GM12892 (cell line): ENCODE measurements at regions not wholly inside any gene's neighbourhood (a gene's known extent, or its start where the extent isn't known, plus 50 kb on each side); places are given as distances from the start of the nearest gene placed in this dataset.

ENCODE experiments used
- POLR2A ChIP-seq: IDR thresholded peaks from 2 replicates; pipeline ENCODE4 v1.6.1; 2011; ENCODE audit warnings: low read depth, low read length, control low read depth
- TAF1 ChIP-seq: IDR thresholded peaks from 2 replicates; pipeline ENCODE4 v1.6.1; 2011; ENCODE audit warnings: low read depth, mild to moderate bottlenecking, control low read depth, low read length, borderline replicate concordance

- TF ChIP-seq TAF1 (no peak), POLR2A (no peak)
These were observed 160.2 kb downstream of the MRPL14 start for GRCh38 chr6:43966853-43967718.
